NCI-H2196 (cell line): ENCODE measurements at regions not wholly inside any gene's neighbourhood (a gene's known extent, or its start where the extent isn't known, plus 50 kb on each side); places are given as distances from the start of the nearest gene placed in this dataset.
"Not testable (repeated sequence)": the region's sequence is repeated elsewhere in the genome, so short reads cannot be mapped to it uniquely, and the experiment has no call there.

Experiments used
- DNase-seq: peaks from one replicate; lab custom pipeline; 2025; ENCODE audit not compliant: unreplicated experiment; lab: John Stamatoyannopoulos, UW

DNA sequence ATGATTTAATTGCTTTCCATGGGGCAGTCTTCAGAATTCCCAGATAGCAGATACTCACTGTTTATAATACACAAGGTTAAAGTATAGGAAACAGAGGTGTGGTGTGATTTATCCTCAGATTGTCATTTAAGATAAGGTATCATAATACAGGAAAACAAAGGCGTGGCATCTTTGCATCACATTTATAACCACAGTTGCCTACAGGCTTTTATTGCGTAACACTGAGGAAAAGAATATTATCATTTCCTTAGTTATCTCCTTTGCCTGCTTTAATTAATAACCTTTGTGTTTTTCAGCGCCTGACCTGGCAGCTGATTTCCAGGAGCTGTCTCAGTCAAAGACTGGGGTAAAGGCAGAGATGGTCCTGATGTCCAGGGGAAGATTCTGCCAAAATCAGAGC is 68.8 kb downstream of the SSX7 start:
- DNase-seq, result no peak

DNA sequence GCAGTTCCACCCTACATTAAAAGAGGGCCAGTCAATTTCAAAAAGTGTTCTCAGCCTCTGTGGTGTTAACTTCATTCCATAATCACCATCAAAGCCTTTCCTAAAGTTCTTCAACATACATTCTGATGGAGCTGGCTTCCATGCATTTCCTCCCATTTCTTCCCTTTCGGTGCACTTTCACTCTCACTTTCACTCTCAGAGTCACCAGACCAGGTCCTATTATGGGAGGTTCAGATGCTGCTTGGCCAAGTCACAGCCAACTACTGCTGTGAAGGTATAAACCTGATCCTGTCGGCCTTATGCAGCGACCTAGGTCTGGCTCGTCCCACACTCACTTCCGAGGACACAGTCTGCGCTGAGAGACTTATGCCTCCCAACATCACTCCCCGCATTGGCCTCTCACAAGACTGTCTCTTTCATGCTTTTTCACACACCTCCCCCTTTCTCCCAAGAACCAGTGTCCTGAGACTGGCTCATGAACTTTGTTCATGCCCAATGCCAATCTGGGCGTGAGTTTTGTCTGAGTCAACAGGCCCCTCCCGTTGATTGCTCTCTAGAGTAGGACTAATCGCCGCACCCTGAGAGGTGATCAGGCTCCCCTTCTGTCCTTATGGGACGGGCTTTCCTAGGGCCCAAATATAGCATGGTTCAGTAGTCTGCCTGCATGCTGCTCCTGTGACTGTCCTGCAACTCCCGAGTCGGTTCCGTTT is 60.8 kb upstream of the XAGE1B start:
- no peak for DNase-seq

DNA sequence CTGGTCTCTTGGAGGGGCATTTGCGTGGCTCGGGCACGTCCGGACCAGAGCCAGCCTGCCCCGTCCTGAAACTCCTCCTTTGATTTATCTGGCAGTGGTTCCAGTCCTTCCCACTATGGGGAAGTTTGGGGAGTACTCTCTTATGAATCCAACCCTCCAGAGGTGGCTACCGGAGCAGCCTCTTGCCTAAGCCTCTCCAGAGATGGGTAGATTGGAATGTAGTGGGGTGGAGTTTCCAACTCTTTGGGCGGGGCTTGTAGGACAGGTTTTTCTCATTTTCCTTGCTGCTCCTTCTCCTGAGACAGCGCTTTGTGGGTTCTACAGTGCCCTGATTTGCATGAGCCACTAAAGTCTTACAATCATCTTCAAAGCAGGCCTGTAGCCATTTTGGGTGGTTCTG is 60.1 kb upstream of the XAGE1B start:
- DNase-seq, result no peak

DNA sequence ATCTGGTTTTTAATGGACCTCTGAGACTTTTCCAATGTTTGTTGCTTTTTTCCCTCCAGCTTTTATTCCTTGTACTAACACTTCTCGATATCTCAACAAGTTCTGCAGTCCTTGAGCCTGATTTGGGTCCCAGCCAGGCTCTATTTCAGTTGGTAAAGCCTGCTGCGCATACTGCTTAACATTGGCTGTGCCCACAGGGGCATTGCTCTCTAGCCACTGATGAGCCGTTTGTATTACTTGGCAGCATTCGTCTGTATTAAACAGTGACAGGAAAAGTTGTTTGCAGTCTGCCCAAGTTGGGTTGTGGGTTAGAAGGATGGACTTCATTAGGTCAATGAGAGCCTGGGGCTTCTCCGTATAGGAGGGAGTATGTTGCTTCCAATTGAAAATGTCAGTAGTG is 59.6 kb upstream of the XAGE1B start:
- no peak for DNase-seq

DNA sequence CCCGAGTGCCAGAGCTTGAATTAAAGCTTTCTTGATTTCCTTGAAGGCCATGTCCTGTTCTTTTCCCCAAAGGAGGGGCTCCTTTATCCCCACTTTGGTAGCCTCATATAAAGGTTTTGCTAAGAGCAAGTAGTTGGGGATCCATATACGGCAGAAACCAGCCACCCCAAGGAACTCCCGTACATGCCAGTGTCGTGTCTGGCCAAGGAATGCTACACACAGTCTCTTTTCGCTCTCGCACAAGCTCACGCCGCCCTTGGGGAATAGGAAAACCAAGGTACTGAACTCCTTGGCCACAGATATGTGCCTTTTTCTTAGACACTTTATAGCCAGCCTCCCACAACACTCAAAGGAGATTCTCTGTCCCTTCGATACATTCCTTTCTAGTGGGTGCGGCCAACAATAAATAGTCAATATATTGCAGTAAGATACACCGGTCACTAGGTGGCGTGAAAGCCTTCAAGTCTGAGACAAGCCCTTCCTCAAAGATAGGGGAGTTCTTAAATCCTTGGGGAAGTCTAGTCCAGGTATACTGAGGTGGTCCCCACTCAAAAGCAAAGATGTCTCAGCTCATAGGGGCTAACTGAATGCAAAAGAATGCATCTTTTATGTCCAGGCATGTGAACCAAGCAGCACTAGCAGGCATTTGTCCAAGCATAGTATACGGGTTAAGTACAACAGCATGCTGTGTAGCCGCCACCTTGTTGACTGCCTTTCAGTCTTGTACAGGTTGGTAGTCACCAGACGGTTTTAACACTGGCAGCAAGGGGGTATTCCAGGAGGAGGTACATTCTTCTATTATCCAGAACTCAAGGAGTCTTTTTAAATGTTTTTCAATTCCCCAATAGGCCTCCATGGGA is 57.8 kb upstream of the XAGE1B start:
- DNase-seq, result peak; percentile 19

DNA sequence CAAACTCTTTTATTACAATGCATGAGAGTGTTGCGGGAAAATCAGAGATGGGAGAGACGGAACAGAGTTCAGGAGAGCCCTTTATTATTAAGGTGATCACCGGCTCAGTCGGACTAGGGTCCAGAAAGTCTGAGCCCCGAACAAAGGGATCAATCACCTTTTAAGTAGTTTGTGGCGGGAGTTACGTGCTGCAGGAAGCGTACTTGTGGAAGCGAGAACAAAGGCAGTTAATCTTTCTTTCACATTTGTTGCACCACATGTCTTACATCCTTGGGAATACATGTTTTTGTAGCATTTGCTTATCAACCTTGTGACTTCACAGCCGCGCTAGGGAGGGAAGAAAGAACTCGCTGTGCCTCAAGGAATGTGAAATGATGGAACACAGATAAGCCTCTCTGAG is 51.3 kb upstream of the XAGE1B start:
- not testable (repeated sequence) for DNase-seq
